ENCODE measurements at regions not wholly inside any gene's neighbourhood (a gene's known extent, or its start where the extent isn't known, plus 50 kb on each side); places are given as distances from the start of the nearest gene placed in this dataset.

GRCh38 chr14:87868920-87869319 is 124.1 kb downstream of the GALC start:
- Mint-ChIP-seq H3K4me1 (ENCODE audit: low read depth, unreplicated experiment) (peaks cover 22% of the 10 kb centered on the region), H3K27me3 (ENCODE audit: low read depth, unreplicated experiment) (no peaks in the 10 kb centered on the region), H3K4me3 (ENCODE audit: unreplicated experiment) (no peak overlapping the region), H3K27ac (ENCODE audit: unreplicated experiment) (peak overlapping the region; percentile 76), H3K36me3 (ENCODE audit: low read depth, unreplicated experiment) (no peaks in the 10 kb centered on the region), H3K9me3 (ENCODE audit: unreplicated experiment) (no peaks in the 10 kb centered on the region)
- Histone ChIP-seq H3K27me3 (ENCODE audit: insufficient read depth, low read length) (no peaks in the 10 kb centered on the region), H3K27ac (ENCODE audit: low read depth, low read length) (peak overlapping the region; percentile 68), H3K9me3 (ENCODE audit: insufficient read depth, low read depth, low read length) (no peaks in the 10 kb centered on the region), H3K9ac (ENCODE audit: low read length) (peak overlapping the region; percentile 25), H3K4me2 (ENCODE audit: low read length) (peak overlapping the region; percentile 63), H3K79me2 (ENCODE audit: insufficient read depth, low read length) (no peaks in the 10 kb centered on the region), H3K36me3 (ENCODE audit: insufficient read depth, low read length) (no peaks in the 10 kb centered on the region), H2AFZ (ENCODE audit: low read depth, low read length) (no peak overlapping the region), H4K20me1 (ENCODE audit: insufficient read depth, low read length) (no peaks in the 10 kb centered on the region), H3K4me3 (ENCODE audit: insufficient read depth, low read depth, low read length) (no peak overlapping the region), H3K4me1 (ENCODE audit: insufficient read depth, low read length) (peaks cover 15% of the 10 kb centered on the region)
- FAIRE-seq (no peak), DNase-seq (ENCODE audit: low read depth) (no peak)
- TF ChIP-seq CTCF (IDR thresholded peaks at IDR 0.05; ENCODE audit: insufficient read depth, low read depth, low read length) (no peak), EZH2 (IDR thresholded peaks at IDR 0.05; ENCODE audit: insufficient read depth, low read length) (no peak)

- H3K27me3 ChIP-seq (ENCODE audit: insufficient read depth, low read length), result no peaks in the 10 kb centered on the region
- H3K4me1 Mint-ChIP-seq (ENCODE audit: low read depth, unreplicated experiment), result peaks cover 31% of the 10 kb centered on the region
- H4K20me1 ChIP-seq (ENCODE audit: insufficient read depth, low read length), result no peaks in the 10 kb centered on the region
- no peak for FAIRE-seq
- TF ChIP-seq CTCF (IDR thresholded peaks at IDR 0.05; ENCODE audit: insufficient read depth, low read depth, low read length) (no peak), EZH2 (IDR thresholded peaks at IDR 0.05; ENCODE audit: insufficient read depth, low read length) (no peak)
- no peaks in the 10 kb centered on the region for H3K36me3 Mint-ChIP-seq (ENCODE audit: low read depth, unreplicated experiment)
- no peaks in the 10 kb centered on the region for H3K36me3 ChIP-seq (ENCODE audit: insufficient read depth, low read length)
- H3K9me3 Mint-ChIP-seq (ENCODE audit: unreplicated experiment), result no peaks in the 10 kb centered on the region
- H3K9me3 ChIP-seq (ENCODE audit: insufficient read depth, low read depth, low read length), result no peaks in the 10 kb centered on the region
- no peak overlapping the region for H3K4me3 ChIP-seq (ENCODE audit: insufficient read depth, low read depth, low read length)
- H3K27me3 Mint-ChIP-seq (ENCODE audit: low read depth, unreplicated experiment), result no peaks in the 10 kb centered on the region
- no peaks in the 10 kb centered on the region for H3K79me2 ChIP-seq (ENCODE audit: insufficient read depth, low read length)
- no peak overlapping the region for H3K4me2 ChIP-seq (ENCODE audit: low read length)
- DNase-seq (ENCODE audit: low read depth), result no peak
- H3K9ac ChIP-seq (ENCODE audit: low read length), result no peak overlapping the region
- H3K4me1 ChIP-seq (ENCODE audit: insufficient read depth, low read length), result peaks cover 15% of the 10 kb centered on the region
- no peak overlapping the region for H3K27ac Mint-ChIP-seq (ENCODE audit: unreplicated experiment)
- no peak overlapping the region for H3K27ac ChIP-seq (ENCODE audit: low read depth, low read length)
- no peak overlapping the region for H2AFZ ChIP-seq (ENCODE audit: low read depth, low read length)
- H3K4me3 Mint-ChIP-seq (ENCODE audit: unreplicated experiment), result no peak overlapping the region
These were observed 126.9 kb downstream of the GALC start for GRCh38 chr14:87866116-87866515.

- Histone ChIP-seq H3K36me3 (ENCODE audit: insufficient read depth, low read length) (no peaks in the 10 kb centered on the region), H3K9ac (ENCODE audit: low read length) (no peak overlapping the region), H3K4me3 (ENCODE audit: insufficient read depth, low read depth, low read length) (no peak overlapping the region), H3K79me2 (ENCODE audit: insufficient read depth, low read length) (no peaks in the 10 kb centered on the region), H3K4me1 (ENCODE audit: insufficient read depth, low read length) (peaks cover 10% of the 10 kb centered on the region), H3K27ac (ENCODE audit: low read depth, low read length) (no peak overlapping the region), H3K9me3 (ENCODE audit: insufficient read depth, low read depth, low read length) (no peaks in the 10 kb centered on the region), H2AFZ (ENCODE audit: low read depth, low read length) (no peak overlapping the region), H4K20me1 (ENCODE audit: insufficient read depth, low read length) (no peaks in the 10 kb centered on the region), H3K4me2 (ENCODE audit: low read length) (no peak overlapping the region), H3K27me3 (ENCODE audit: insufficient read depth, low read length) (no peaks in the 10 kb centered on the region)
- DNase-seq (ENCODE audit: low read depth) (no peak), FAIRE-seq (no peak)
- Mint-ChIP-seq H3K27me3 (ENCODE audit: low read depth, unreplicated experiment) (no peaks in the 10 kb centered on the region), H3K36me3 (ENCODE audit: low read depth, unreplicated experiment) (no peaks in the 10 kb centered on the region), H3K9me3 (ENCODE audit: unreplicated experiment) (no peaks in the 10 kb centered on the region), H3K4me1 (ENCODE audit: low read depth, unreplicated experiment) (peaks cover 21% of the 10 kb centered on the region), H3K4me3 (ENCODE audit: unreplicated experiment) (no peak overlapping the region), H3K27ac (ENCODE audit: unreplicated experiment) (no peak overlapping the region)
- no peak for TF ChIP-seq CTCF (IDR thresholded peaks at IDR 0.05; ENCODE audit: insufficient read depth, low read depth, low read length)
- TF ChIP-seq EZH2 (IDR thresholded peaks at IDR 0.05; ENCODE audit: insufficient read depth, low read length), result no peak
These were observed 128.4 kb downstream of the GALC start for GRCh38 chr14:87864356-87865270.
